IPS-15b (cell line): ENCODE measurements at regions not wholly inside any gene's neighbourhood (a gene's known extent, or its start where the extent isn't known, plus 50 kb on each side); places are given as distances from the start of the nearest gene placed in this dataset.
"Not testable (repeated sequence)": the region's sequence is repeated elsewhere in the genome, so short reads cannot be mapped to it uniquely, and the experiment has no call there.

Experiments
- H3K27me3 ChIP-seq: one replicate; pipeline ENCODE4 v1.6.1; 2013; ENCODE audit warnings: low read length; ENCODE audit not compliant: control insufficient read depth, insufficient read depth
- H3K36me3 ChIP-seq: one replicate; pipeline ENCODE4 v1.6.1; 2013; ENCODE audit warnings: low read length; ENCODE audit not compliant: control insufficient read depth, insufficient read depth
- H3K4me1 ChIP-seq: one replicate; pipeline ENCODE4 v1.6.1; 2013; ENCODE audit warnings: mild to moderate bottlenecking, low read length; ENCODE audit not compliant: control insufficient read depth, insufficient read depth
- H3K4me3 ChIP-seq: one replicate; pipeline ENCODE4 v1.5.1; 2013; ENCODE audit warnings: low read depth, low read length
- H3K9ac ChIP-seq: one replicate; pipeline ENCODE4 v1.6.1; 2013; ENCODE audit warnings: low read depth, mild to moderate bottlenecking, low read length
- H3K9me3 ChIP-seq: one replicate; pipeline ENCODE4 v1.6.1; 2013; ENCODE audit warnings: mild to moderate bottlenecking, low read length; ENCODE audit not compliant: control insufficient read depth, insufficient read depth

GRCh38 chr11:37857726-37858125 lies 1259.7 kb upstream of the RAG2 start:
- no peak overlapping the region for H3K9ac ChIP-seq
- H3K4me3 ChIP-seq: no peak overlapping the region
- H3K9me3 ChIP-seq: no peaks in the 10 kb centered on the region
- H3K4me1 ChIP-seq: peaks cover 3% of the 10 kb centered on the region
- no peaks in the 10 kb centered on the region for H3K36me3 ChIP-seq
- no peaks in the 10 kb centered on the region for H3K27me3 ChIP-seq

DNA sequence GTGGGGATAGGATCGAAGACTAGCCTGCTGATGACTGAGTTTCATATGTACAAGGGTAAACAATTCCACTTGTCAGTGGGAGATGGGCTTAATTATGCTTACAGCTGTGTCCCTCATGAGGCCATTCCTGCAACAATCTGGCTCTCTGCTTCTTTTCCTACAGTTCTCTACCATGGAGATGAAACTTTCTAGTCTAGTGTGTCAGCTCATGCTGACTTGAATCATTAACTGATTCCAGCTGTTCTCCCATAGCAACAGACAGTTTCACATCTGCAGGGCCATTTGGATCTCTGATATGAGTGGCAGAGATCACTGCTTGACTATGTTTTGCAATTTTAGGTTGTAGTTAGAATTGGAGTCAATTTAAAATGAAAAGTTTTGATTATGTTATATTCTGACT lies 1251.7 kb upstream of the RAG2 start:
- H3K36me3 ChIP-seq: no peaks in the 10 kb centered on the region
- no peaks in the 10 kb centered on the region for H3K27me3 ChIP-seq
- no peaks in the 10 kb centered on the region for H3K4me1 ChIP-seq
- no peaks in the 10 kb centered on the region for H3K9me3 ChIP-seq
- H3K9ac ChIP-seq: no peak overlapping the region
- H3K4me3 ChIP-seq: no peak overlapping the region

GRCh38 chr11:37843603-37844002 lies 1245.6 kb upstream of the RAG2 start:
- Histone ChIP-seq H3K9me3 (no peaks in the 10 kb centered on the region), H3K9ac (no peak overlapping the region), H3K27me3 (no peaks in the 10 kb centered on the region), H3K36me3 (no peaks in the 10 kb centered on the region), H3K4me1 (no peaks in the 10 kb centered on the region), H3K4me3 (no peak overlapping the region)

DNA sequence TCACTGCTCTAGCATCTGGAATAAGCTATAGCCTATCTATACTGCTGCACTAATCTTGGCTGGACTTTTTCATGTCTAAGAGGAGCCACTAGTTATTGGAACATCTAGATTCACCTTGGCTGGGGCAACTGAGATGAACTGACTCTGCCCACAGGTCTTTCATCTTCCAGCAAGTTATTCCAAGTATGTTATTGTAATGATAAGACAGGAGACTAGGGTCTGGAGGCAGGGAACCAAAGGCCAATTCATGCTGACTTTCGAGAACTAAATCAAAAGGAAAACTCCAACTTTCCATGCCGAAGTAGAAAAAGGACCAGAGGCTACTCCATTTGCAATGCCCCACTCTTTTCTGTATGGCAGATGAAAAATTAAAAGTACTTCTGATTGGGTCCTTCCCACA lies 1243.0 kb upstream of the RAG2 start:
- Histone ChIP-seq H3K9me3 (no peaks in the 10 kb centered on the region), H3K4me1 (no peaks in the 10 kb centered on the region), H3K4me3 (no peak overlapping the region), H3K9ac (no peak overlapping the region), H3K27me3 (no peaks in the 10 kb centered on the region), H3K36me3 (no peaks in the 10 kb centered on the region)

DNA sequence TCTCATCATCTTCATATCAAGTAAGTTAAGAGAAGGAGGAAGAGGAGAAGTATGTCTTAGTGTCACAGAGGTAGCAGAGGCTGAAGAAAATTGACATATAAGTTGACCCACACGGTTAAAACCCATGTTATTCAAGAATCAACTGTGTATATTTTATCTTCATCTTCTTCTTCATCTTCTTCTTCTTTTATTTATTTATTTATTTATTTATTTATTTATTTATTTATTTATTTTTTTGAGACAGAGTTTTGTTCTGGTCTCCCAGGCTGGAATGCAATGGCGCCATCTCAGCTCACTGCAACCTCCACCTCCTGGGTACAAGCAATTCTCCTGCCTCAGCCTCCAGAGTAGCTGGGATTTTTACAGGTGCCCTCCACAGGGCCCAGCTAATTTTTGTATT lies 1242.3 kb upstream of the RAG2 start:
- not testable (repeated sequence) for H3K36me3 ChIP-seq, H3K27me3 ChIP-seq

DNA sequence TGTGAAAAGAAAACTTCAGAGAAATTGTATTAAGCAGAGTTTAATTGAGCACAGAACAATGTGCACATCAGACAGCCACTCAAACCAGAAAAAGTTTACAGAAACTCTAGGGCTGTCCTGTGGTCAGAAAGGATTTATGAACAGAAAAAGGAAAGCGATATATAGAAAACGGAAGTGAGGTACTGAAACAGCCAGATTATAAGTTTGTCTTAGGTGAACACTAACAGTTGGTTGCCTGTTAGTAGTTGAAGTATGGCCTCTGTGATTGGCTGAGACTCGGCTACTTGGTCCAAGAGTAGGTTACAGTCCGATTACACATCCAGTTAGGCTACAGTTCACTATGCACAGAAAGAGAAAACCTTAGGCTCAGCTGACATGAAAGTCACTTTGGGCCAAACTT lies 1232.5 kb upstream of the RAG2 start:
- no peaks in the 10 kb centered on the region for H3K27me3 ChIP-seq
- no peaks in the 10 kb centered on the region for H3K9me3 ChIP-seq
- H3K4me3 ChIP-seq: no peak overlapping the region
- no peaks in the 10 kb centered on the region for H3K36me3 ChIP-seq
- no peaks in the 10 kb centered on the region for H3K4me1 ChIP-seq
- H3K9ac ChIP-seq: no peak overlapping the region

More for the DNA sequence above, 1242.3 kb upstream of the RAG2 start:
- H3K4me3 ChIP-seq, H3K9me3 ChIP-seq, H3K9ac ChIP-seq, H3K4me1 ChIP-seq: not testable (repeated sequence)

DNA sequence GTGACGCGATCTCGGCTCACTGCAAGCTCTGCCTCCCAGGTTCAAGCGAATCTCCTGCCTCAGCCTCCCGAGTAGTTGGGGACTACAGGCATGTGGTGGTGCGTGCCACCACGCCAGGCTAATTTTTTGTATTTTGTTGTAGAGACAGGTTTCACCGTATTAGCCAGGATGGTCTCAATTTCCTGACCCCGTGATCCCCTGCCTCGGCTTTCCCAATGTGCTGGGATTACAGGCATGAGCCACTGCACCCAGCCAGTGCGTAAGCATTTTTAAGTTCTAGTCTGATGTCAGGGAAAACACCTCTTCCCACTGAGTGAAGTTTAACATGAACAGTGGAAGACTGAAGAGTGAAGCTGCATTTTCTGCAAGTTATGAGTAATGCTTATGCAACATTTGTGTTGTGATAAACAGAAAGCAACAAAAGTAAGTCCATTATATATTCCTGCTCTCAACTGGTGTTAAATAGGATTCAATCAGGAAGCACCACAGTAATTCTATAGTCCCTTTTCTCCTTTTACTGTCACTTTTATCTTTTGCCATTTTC lies 1219.8 kb upstream of the RAG2 start:
- no peaks in the 10 kb centered on the region for H3K9me3 ChIP-seq
- no peaks in the 10 kb centered on the region for H3K27me3 ChIP-seq
- no peaks in the 10 kb centered on the region for H3K36me3 ChIP-seq
- no peak overlapping the region for H3K9ac ChIP-seq
- no peak overlapping the region for H3K4me3 ChIP-seq
- peaks cover 3% of the 10 kb centered on the region for H3K4me1 ChIP-seq

DNA sequence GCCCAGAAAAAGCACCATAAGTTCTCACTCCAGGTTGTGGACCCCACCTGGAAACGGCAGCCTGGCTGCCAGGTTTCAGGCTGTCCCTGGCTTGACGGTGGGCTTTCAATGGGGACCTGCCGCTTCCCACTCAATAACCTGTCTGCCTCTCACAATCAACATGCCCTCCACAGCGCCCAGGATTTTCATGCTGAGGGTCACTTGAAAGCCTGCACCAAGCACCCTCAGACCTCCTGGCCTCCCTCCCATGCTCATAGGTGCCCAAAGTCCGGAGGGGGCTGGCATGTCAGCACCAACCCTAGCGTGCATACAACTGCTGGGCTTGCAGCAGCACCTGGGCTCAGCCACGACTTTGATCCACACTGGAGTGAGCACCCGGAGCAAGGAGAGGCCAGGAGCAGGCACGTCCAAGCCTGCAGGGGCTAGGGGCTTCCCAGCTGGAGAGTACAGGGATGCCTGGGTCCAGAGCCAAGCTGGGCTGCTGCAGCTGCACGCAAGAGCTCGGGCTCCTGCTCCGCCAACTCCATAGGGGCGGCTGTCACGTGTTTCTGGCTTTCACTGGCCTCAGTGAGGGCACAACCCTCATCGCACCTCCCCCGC lies 1214.3 kb upstream of the RAG2 start:
- Histone ChIP-seq H3K4me1 (peaks cover 3% of the 10 kb centered on the region), H3K9ac (no peak overlapping the region), H3K4me3 (no peak overlapping the region), H3K27me3 (no peaks in the 10 kb centered on the region), H3K36me3 (no peaks in the 10 kb centered on the region), H3K9me3 (no peaks in the 10 kb centered on the region)

DNA sequence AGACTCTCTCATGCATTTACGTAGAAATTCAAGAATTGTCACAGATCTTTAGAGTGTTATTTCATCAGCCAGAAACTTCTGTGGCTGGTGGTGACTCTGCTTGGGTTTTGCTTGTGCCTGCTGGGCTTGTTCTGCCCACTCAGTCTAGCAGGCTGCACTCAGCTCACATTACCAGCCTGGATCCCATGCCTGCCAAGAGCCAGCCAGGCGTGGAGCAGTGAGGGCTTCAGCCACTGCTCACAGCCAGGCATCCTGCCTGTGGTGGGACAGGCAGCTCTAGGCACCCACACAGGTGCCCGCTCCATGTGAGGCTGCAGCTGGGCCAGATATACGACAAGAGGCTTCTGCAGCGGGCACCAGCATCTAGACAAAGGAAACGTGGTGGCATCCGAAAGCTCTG lies 1213.3 kb upstream of the RAG2 start:
- H3K27me3 ChIP-seq: no peaks in the 10 kb centered on the region
- H3K9ac ChIP-seq: no peak overlapping the region
- H3K9me3 ChIP-seq: no peaks in the 10 kb centered on the region
- H3K4me3 ChIP-seq: no peak overlapping the region
- H3K36me3 ChIP-seq: no peaks in the 10 kb centered on the region
- H3K4me1 ChIP-seq: peaks cover 3% of the 10 kb centered on the region

DNA sequence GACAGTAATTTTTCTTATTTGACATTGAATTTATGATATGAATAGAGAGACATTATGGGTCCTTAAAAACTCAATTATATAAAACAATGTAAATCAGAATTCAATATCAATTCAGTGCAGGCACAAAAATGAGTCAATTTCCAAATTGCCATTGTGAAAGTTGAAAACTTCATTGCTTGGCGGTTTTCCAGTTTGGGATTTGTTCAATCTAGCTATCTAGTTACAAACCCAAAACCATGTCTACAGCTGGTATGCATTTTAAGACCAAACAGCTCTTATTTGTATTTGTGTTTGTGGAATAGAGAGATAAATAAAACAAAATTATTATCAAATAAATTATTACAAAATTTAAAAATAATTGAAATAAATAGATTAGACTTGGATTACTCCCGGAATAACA lies 1206.6 kb upstream of the RAG2 start:
- Histone ChIP-seq H3K4me1 (no peaks in the 10 kb centered on the region), H3K9me3 (no peaks in the 10 kb centered on the region), H3K36me3 (no peaks in the 10 kb centered on the region), H3K27me3 (no peaks in the 10 kb centered on the region), H3K9ac (no peak overlapping the region), H3K4me3 (no peak overlapping the region)

- H3K9ac ChIP-seq: no peak overlapping the region
- no peaks in the 10 kb centered on the region for H3K9me3 ChIP-seq
- H3K27me3 ChIP-seq: no peaks in the 10 kb centered on the region
- no peaks in the 10 kb centered on the region for H3K4me1 ChIP-seq
- no peaks in the 10 kb centered on the region for H3K36me3 ChIP-seq
- no peak overlapping the region for H3K4me3 ChIP-seq
Measured at GRCh38 chr11:37788141-37788877, 1190.3 kb upstream of the RAG2 start.

- Histone ChIP-seq H3K27me3 (no peaks in the 10 kb centered on the region), H3K36me3 (no peaks in the 10 kb centered on the region), H3K4me1 (no peaks in the 10 kb centered on the region), H3K4me3 (no peak overlapping the region), H3K9ac (no peak overlapping the region), H3K9me3 (no peaks in the 10 kb centered on the region)
Measured at GRCh38 chr11:37786214-37786755, 1188.2 kb upstream of the RAG2 start.
